GM13977 (cell line): ENCODE measurements at regions not wholly inside any gene's neighbourhood (a gene's known extent, or its start where the extent isn't known, plus 50 kb on each side); places are given as distances from the start of the nearest gene placed in this dataset.

Source experiments
- DNase-seq: peaks from one replicate; pipeline ENCODE4 v3.0.0; 2012; ENCODE audit warnings: low spot score
- CTCF ChIP-seq: IDR thresholded peaks from 2 replicates; pipeline ENCODE4 v1.5.1; 2012; ENCODE audit warnings: mild to moderate bottlenecking, control low read depth; ENCODE audit not compliant: insufficient read depth; ENCODE audit errors: extremely low read depth, missing control alignments
- in situ Hi-C: fragments of 300-500 bp; cut with MboI; formaldehyde crosslinking; loops from one replicate; pipeline ENCODE4 v1.12.0; 2022; ENCODE audit warnings: low sequenced_read_pairs, low pct_unique_long_range_greater_than_20kb, mixed read lengths, inconsistent platforms; ENCODE audit not compliant: unreplicated experiment

- no peak for TF ChIP-seq CTCF
- in situ Hi-C loops = no loop called here
- DNase-seq = no peak
Observed at GRCh38 chr2:59881218-59881617, 672.2 kb downstream of the BCL11A start.

- DNase-seq = no peak
- TF ChIP-seq CTCF = no peak
- in situ Hi-C loops = no loop called here
Observed at GRCh38 chr2:59879700-59880131, 673.7 kb downstream of the BCL11A start.

GRCh38 chr2:59875836-59876235 lies 677.6 kb downstream of the BCL11A start:
- no peak for DNase-seq
- TF ChIP-seq CTCF = no peak

GRCh38 chr2:59874971-59875755 lies 678.3 kb downstream of the BCL11A start:
- no peak for TF ChIP-seq CTCF
- DNase-seq = no peak
- in situ Hi-C loops = no loop called here

More at GRCh38 chr2:59875836-59876235, 677.6 kb downstream of the BCL11A start:
- in situ Hi-C loops = no loop called here

- TF ChIP-seq CTCF = no peak
- in situ Hi-C loops = no loop called here
- no peak for DNase-seq
Observed at GRCh38 chr2:59874361-59874760, 679.1 kb downstream of the BCL11A start.

GRCh38 chr2:59871830-59872229 lies 681.6 kb downstream of the BCL11A start:
- in situ Hi-C loops = no loop called here
- no peak for DNase-seq
- no peak for TF ChIP-seq CTCF
